ENCODE measurements at regions not wholly inside any gene's neighbourhood (a gene's known extent, or its start where the extent isn't known, plus 50 kb on each side); places are given as distances from the start of the nearest gene placed in this dataset.

DNA sequence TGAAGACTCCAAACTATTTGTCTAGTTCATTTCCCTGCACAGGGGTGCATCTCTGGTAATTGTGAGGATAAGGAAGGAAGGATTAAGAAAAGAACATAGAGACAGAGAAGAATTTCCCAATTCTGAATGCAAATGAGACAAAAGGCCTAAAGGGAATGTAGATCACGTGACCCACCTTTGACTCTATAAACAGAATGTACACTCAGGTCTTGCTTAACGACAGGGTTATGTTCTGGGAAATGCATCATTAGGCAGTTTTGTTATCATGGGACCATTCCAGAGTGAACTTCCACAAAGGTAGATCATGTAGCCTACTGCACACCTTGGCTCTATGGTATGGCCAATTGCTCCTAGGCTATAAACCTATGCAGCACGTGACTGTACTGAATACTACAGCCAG is 252.3 kb upstream of the ZP4 start:
- no peak for DNase-seq

- DNase-seq = no peak
Observed at GRCh38 chr1:238141353-238141752, 250.6 kb upstream of the ZP4 start.

- DNase-seq = no peak
Observed at GRCh38 chr1:238139713-238140112, 249.0 kb upstream of the ZP4 start.

GRCh38 chr1:238138059-238138626 is 247.4 kb upstream of the ZP4 start:
- no peak for DNase-seq

GRCh38 chr1:238135708-238136664 is 245.3 kb upstream of the ZP4 start:
- DNase-seq = no peak

DNA sequence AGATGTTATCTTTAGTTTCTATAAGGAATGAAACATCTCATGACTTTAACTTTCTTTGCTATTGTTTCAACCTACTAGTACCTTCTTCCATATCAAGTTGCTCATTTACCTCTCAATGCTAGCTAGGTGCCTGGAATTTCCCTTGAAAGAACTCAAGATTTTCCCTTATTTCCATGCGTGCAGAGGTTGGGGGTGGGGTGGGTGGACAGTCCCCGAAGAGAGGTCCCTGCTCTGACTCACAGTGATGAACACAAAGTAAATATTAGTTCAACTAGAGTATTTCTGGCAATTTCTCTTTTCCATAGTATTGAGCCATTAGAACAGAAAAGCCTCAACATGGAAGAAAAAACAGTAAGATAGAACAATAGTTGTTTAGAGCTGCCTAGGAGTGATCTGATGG is 239.0 kb upstream of the ZP4 start:
- DNase-seq = no peak

- DNase-seq = no peak
Observed at GRCh38 chr1:238123201-238123600, 232.5 kb upstream of the ZP4 start.

GRCh38 chr1:238119861-238120260 is 229.1 kb upstream of the ZP4 start:
- no peak for DNase-seq

GRCh38 chr1:238119060-238119459 is 228.3 kb upstream of the ZP4 start:
- no peak for DNase-seq

DNA sequence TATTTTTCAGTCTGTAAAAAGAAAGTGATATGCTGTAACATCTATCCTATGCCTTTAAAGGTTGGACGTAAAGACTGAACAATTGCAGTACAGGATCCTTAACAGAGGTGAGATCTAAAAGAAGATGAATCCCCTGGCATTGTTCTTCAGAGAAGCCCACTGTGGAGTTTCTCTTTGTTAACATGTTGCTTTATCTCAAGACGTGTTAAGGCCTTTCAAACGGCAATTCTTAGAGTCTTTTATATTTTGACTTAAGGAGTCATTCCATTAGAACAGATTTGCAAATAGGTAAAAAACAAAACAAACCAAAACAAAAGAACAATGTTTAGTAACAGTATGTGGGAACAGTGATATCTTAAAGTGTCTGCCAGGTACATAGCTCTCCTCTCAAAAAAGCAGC is 225.1 kb upstream of the ZP4 start:
- DNase-seq = no peak

DNA sequence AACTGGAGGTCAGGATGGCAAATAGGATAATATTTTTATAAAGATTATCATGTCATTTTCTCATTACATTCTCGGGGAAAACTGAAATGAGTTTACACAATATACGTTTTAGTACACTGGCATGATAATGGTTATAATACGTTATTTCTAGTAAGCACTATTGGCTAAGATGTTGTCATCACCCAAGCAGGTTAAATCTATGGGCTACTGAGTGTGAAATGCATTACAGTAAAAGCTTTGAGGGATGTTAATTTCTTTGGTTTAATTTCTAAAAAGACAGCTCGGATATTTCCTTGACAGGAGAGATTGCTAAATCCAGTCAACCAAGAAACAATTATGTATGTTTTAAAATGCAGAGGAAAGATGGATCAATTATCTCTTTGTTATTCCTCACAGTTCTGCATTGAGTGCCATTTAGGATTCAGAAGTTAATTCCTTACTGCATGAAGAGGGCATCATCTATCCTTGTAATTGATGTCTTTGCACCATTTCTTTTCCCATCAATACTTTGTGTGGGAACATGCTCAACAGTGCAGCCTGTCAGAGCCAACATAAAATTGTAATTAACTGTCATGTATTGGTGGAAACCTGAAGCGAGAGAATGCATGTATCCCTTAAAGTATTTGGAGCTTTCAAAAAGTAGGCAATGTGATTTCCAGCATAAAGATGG is 222.4 kb upstream of the ZP4 start:
- no peak for DNase-seq

DNA sequence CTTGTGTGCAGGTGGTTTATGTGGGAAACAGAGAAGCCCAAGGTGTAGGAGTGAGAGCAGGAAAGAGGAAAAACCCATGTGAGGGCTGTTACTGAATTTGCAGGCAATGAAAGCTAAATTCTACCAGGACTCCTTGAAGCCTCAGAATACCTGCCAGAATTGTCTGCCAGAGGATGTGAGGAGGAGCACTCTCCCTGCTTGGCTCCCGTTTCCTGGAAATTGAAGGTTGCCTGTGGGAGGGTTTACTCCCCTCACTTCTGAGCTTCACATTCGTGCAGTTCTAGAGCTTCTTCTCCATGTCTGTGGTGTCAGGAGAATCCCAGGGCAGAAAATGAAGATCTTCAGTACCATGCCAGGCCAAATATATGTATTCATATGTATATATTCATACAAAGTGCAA is 220.8 kb upstream of the ZP4 start:
- no peak for DNase-seq

DNA sequence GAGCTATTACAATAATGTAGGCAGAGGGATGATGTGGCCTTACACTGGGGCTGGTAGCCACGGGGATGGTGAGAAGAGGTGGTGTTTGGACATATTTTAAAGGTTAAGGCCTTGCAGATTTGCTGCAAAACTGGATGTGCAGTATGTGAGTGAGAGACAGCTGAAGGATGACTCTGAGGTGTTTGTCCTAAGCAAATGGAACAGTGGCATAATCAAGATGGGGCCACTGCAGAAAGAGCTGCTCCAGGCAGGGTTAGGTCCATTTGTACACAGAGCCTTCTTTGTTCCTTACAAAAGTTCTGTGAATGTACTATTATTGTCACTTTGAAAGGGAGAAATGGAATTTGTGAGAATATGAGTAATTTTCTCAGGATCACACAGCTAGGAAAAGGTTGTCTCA is 220.4 kb upstream of the ZP4 start:
- no peak for DNase-seq

GRCh38 chr1:238108417-238108816 is 217.7 kb upstream of the ZP4 start:
- DNase-seq = no peak

- DNase-seq = no peak
Observed at GRCh38 chr1:238107322-238107721, 216.6 kb upstream of the ZP4 start.

- DNase-seq = no peak
Observed at GRCh38 chr1:238104752-238105151, 214.0 kb upstream of the ZP4 start.

DNA sequence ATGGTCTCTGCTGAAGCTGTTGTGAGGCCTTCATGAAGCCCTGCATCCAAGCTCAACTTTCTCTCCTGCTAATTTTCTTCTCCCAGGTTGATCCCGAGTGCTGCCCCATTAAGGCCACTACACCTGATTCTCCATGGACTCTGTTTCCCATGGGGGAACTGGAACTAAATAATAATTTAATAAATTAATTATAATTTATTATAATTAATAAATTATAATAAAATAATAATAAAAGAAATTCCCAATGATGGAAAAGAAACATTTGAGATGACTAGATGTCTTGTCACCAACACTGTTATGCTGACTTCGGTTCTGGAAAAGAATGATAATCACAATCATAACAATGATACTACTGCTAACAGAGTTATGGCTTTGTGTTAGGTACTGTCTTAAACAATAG is 211.2 kb upstream of the ZP4 start:
- DNase-seq = no peak

DNA sequence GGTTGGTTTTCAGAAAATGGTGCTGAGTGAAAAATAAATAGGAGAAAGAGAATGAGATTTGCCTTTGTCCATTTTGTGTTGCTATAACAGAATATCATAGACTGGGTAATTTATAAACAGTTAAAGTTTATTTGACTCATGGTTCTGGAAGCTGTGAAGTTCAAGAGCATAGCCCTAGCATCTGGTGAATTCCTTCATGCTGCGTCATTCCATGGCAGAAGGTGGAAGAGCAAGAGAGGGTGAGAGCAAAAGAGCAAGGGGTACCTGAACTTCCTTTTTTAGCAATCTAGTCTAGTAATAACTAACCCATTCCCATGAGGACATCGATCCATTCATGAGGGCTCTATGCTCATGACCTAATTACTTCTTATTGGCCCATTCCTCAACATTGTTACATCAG is 209.1 kb upstream of the ZP4 start:
- DNase-seq = no peak

- no peak for DNase-seq
Observed at GRCh38 chr1:238089615-238090014, 198.9 kb upstream of the ZP4 start.

GRCh38 chr1:238088560-238089290 is 198.0 kb upstream of the ZP4 start:
- DNase-seq = no peak

DNA sequence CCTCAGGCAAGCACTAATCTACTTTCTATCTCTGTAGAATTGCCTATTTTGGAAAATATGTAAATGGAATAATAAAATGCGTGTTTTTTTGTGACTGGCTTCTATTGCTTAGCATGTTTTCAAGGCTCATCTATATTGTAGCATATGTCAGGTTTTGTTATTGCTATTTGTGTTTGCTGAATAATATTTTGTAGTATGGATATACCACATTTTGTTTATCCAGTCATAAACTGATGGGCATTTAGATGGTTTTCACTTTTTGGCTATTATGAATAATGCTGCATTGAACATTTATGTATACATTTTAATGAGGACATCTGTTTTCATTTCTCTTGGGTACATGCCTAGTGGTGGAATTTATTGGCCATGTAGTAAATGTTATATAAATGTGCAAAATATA is 183.3 kb upstream of the ZP4 start:
- no peak for DNase-seq

DNA sequence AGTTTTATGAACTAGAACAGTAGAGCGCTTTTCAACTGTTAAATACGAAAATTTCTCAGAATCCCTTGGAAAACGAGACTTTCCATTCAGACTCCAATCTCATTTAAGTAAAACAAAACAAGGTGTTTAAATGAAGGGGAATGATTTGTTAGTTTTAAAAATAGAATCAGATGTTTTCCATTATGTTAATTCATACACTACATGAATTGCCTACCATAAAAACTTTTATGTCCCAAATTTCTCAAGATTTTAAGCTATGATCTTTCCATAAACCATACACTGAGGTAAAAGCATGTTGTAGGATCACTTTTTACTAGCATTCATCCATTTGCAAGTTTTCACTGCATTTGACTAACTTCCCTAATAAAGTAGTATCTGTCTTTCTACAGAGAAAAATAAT is 180.3 kb upstream of the ZP4 start:
- no peak for DNase-seq

DNA sequence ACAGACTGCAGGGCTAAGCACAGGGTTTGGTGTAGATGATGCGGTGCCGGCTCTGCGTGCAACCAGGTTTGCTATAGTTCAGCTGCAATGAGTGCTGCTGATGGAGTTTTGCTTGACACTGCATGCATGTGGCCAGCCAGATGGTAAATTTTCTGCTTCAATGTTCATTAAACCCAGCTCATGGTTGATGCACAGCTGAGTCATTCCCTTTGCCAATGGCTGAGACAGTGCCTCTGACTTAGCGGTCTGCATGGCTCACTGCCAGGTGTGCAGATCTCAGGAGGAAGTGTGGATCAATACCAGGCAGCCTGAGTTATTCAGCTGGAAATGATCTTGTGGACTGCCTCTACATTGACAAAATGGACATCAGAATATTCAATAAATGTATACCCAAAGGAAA is 172.7 kb upstream of the ZP4 start:
- DNase-seq = no peak

Measured in GF-D8 (cell line).